ENCODE measurements at regions not wholly inside any gene's neighbourhood (a gene's known extent, or its start where the extent isn't known, plus 50 kb on each side); places are given as distances from the start of the nearest gene placed in this dataset.

DNA sequence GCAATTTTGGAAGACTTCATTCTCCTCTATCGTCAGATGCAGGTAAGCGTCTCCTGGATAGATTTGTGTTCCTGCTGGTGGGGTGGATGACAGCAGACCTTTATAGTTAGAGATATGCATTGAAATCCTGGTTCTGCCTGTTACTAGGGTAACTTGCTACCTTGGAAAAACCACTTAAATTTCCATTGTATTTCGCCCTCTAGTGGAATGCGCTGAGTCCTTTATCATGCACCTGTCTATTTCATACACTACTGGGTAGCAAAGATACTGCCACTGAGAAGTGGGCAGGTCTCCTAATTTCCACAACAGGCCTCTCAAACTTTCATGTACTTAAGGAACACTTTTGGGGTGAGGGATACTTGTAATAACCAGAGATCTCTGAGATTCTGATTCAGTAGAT, 209.5 kb upstream of the SUCLG2 start:
- DNase-seq, result peak; percentile 15

DNA sequence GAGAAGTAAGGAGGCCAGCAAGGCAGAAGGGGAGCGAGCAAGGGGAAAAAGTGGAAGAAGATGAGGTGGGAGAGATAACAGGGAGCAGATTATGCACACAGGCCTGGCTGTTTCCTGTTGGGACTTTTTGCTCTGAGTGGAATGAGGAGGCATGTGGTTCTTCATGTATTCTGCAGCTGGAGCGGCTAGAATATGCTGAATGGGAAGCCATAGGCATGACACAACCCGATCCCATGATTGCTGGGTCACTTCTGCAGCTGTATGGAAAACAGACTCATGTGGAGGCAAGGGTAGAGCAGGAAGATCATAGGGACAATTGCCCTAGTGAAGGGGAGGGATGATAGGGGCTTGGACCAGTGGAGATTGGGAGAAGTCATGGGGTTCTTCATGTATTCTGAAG, 206.0 kb upstream of the SUCLG2 start:
- no peak for DNase-seq

DNA sequence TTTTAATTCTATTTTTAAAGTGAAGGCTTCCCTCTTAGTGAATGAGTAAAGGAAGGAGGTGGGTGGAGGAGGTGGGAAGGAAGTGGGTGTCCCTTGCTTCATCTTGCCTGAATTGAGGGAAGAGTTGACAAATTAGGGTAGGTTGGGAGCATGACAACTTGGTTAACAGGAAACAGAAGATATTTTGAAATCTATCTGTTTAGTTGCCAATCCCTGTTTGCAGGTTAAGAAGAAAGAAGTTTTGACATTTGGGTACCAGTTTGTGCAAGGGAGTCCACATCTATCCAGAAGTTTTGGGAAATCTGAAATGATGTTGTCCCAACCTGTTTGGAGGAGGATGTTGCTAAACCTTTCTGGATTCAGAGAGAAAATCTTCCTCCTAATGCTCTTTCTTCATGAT, 204.1 kb upstream of the SUCLG2 start:
- no peak for DNase-seq

DNA sequence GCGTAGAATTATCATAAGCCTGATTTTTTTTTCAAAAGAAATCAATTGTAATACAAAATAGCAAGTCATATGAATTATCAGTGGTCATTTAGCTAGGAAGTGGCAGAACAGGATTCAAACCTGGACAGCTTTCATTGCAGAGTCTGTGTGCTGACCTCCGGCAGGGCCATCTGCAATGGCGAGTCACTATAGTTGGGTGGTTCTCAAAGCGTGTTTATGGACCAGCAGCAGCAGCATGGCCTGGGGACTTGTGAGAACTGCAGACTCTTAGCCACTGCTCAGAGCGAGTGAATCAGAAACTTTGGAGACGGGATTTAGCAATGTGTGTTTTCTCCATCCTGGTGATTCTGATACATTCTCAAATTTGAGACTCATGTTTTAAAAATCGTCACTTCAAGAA, 202.3 kb upstream of the SUCLG2 start:
- DNase-seq, result no peak

DNA sequence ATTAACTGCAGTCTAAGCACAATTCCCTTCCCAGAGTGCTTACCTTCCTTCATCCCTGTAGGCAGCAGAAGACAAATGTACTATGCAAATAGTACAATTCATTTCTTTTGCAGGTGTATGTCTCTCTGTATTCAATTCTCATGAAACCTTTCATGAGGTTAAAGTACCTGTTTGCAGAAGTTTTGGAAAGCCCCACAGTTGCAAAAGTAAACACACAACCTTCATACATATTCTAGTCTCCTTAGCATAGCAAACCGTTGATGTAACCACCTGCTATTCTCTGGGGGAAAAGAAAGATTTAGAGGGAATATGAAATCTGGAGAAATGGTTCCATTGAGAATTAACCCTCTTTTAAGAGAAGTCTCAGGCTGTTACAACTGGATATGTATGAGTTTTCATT, 200.3 kb upstream of the SUCLG2 start:
- DNase-seq, result no peak

DNA sequence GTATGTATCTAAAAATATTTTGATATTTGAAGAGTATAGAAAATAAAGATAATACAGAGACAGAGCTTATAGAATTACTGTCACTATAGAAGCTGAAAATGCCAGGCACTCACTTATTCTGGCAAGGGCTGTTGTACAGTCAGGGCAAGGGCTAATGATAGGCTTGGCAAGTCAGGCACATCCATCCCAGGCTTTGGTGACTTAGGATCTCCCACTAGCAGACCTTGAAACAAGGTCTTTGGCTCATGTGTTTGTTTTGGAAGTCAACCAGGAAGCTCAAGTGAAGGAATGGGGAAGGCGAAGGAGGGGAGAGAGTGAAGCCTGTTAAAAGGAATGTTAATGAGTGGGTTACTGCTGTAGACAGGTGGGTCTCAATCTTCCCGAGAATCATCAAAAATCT, 199.1 kb upstream of the SUCLG2 start:
- DNase-seq, result peak; percentile 7

DNA sequence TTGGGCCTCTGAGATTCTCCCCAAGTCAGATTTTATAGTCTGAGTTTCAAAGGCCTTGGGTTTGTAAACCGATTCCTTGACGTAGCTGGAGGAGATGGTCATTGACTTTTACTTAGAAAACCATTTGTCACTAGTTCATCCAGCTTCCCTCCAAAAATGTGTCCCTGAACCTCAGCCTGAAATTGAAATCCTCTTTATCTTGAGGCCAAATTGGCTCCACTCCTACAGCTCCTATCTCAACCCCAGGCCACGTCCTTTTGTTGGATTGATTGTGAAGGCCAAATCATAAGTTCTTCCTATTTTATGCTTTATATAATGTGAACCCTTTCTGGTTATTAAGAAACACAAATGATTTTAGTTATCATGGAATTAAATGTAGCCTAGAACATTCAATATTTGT, 193.9 kb upstream of the SUCLG2 start:
- DNase-seq, result no peak

DNA sequence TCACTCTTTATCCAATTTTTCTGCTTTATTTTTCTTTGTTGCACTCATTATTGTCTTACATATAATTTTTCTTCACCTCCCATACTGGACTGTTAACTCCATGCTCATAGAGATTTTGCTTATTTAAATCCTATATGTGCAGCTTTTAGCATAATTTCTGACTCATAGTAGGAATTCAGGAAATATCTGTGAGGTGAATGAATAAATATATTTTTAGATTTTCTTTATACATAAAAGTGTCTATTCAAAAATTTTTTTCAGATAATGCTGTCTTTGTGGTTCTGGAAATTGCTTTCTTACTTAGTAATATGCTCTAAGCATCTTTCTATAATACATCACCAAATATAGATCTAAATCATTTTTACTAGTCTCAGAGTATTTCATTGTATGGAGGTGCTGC, 191.8 kb upstream of the SUCLG2 start:
- no peak for DNase-seq

DNA sequence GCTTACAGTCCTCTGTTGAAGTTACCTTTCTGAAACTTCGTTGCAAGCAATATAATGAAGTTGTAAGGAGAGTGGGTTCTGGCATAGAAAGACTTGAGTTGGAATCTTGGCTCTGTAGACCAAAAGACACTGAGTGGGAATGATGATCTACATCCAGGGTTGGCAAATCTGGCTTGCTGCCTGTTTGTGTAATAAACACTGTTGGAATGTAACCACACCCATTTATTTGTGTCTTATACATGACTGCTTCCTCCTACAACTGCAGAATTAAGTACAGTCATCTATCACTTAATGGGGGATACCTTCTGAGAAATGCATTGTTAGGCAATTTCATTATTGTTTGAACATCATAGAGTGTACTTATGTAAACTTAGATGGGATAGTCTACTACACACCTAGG, 178.4 kb upstream of the SUCLG2 start:
- no peak for DNase-seq

DNA sequence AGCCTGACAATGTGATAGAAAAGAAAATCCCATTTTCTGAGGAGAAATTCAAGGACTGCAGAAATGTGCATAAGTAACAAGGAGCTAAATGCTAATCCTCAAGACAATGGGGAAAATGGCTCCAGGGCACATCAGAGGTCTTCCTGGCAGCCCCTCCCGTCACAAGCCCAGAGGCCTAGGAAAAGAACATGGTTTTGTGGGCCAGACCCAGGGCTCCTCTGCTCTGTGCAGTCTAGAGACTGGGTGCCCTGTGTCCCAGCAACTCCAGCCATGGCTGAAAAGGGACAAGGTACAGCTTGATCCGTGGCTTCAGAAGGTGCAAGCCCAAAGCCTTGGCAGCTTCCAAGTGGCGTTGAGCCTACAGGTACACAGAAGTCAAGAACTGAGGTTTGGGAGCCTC, 176.8 kb upstream of the SUCLG2 start:
- DNase-seq, result no peak

DNA sequence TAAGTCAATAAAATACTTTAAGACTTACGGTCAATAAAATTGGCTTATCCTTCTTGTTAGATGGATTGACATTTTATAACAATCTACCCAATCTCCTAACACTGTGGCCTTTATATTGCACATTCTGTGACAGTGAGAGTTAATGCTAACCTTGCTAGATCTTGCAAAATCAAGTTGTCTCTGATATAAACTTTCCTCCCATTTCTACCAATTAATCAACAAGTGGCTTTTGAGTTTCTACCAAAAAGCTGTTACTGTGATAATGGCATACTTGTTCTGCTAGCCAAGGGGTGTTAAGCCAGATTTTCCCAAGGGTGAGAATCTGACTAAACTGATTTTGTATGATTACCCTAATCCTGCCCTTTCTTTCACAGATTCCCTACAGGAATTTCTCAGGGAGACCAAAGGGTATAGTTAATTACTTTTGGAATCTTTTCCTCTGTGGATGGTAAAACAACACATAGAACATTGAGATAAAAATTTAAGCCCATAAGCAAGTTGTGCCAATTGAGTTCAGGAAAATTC, 174.1 kb upstream of the SUCLG2 start:
- DNase-seq, result no peak

DNA sequence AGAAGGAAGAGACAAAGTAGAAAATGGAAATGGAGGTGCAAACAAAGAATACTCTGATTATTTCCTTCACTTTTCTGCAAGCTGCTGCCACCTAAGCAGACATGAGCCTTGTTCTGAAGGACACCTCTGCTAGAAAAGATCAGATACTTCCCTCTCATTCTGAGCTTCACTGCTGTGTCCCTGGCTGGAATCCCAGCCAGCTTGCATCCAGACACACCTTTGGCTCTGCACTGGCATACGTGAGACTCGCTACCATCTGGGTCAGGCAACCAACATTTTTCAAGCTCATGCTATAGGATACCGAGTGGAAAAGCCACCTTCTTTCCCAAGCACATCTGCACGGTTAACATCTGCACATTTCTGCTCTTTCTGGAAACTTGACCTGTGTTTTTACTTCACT, 166.7 kb upstream of the SUCLG2 start:
- no peak for DNase-seq

DNA sequence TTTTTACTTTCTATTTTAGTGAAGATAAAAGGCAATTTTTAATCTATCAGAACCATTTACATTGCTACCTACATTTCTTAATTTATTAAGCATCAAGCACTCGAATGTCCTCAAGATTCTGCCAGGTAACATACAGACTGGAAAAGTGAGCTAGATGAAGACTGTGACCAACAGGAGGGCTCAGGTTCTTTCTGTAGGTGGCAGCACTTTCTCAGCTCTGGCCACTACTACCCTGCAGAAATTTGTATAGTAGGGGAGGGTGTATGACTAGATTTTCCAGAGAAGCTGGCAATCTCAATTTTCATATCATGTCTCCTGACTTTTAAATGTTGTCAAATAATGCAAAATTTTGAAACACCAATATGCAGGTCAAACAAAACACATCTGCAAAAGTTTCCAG, 165.0 kb upstream of the SUCLG2 start:
- DNase-seq, result peak; percentile 3

DNA sequence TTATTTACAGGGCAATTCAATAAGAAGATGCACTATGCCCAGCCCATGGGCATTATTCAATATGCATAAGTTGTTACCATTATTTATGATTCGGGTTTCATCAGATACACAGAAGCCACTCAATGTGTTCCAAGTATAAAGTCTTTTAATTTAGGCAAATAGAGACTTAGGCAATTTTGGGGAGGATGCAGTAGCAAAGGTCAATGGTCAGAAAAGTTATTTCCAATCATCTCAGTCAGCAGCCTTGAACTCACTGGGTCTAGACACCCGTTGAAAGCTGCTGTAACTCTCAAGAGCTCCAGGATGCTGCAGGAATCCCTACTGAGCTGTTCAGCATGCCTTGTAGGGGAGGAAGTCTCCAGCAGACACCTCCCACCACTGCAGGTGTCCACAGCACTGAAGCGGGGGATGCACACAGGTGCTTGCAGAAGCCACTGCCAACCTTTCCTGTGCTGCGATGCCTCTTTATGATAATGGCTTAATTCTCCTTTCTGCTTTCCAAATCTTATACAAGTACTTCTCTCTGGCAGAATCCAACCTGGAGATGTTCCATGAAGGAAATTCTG, 155.0 kb upstream of the SUCLG2 start:
- no peak for DNase-seq

DNA sequence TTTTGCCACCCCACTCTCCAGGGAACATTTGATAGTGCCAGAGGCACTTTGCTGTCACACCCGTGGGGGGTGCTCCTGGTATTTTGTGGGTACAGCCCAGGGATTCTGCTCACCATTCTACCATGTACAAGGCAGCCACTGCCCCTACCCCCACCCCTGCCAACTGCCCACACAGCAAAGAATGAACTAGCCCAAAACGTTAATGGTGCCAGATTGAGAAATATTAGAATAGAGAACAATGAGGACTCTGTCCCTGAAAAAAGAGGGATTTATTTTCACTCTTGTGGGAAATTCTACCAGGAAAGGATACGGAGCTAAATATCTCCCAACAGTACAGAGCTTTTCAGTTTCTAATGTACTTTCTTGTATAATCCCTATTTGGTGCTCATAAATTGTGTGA, 154.5 kb upstream of the SUCLG2 start:
- no peak for DNase-seq

DNA sequence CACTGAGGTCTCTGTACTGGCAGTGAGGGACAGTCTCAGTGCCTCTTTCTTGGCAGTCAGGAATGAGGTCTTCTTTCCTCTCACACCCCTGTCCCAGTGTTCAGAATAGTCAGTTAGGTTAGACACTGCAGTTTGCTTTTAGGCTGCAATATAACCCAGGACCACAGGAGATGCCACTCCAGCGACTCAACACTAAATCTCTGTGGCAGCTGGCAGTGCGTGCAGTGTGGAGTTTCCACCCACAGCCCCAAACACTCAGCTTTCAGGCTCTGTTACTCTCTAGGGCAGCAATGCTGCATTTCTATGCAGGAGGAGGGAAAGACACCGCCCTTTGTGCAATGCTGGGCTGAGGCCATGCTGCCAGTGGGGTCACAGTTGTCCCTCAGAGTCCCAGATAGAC, 150.2 kb upstream of the SUCLG2 start:
- no peak for DNase-seq

DNA sequence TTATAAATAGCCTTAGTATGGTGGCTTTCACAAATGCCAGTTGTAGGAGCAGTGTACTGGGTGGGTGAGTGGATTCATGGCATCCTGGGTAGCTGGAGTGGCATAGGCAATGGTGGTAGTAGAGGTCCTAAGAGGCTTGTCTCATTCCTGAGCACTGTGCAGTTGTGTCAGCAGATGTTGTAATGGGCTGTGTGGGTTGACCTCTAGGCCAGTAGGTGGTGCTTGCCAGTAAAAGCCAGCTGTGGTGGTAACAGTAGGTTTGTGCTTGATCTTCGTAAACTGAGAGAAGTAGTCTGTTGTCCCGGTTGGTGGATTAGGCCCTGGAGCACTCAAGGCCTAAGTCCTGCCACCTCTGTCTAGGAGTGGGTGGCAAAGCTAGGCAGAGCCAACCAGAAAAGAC, 149.7 kb upstream of the SUCLG2 start:
- DNase-seq, result no peak

DNA sequence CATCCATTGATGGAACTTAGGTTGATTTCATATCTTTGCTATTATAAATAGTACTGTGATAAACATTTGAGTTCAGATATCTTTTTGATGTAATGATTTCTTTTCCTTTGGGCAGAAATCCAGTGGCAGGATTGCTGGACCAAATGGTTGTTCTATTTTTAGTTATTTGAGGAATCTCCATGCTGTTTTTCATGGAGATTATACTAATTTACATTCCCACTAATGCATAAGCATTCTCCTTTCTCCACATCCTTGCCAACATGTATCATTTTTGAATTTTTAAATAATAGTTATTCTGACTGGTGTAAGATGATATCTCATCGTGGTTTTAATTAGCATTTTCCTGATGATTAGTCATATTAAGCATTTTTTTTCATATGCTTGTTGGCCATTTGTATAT, 144.0 kb upstream of the SUCLG2 start:
- no peak for DNase-seq

DNA sequence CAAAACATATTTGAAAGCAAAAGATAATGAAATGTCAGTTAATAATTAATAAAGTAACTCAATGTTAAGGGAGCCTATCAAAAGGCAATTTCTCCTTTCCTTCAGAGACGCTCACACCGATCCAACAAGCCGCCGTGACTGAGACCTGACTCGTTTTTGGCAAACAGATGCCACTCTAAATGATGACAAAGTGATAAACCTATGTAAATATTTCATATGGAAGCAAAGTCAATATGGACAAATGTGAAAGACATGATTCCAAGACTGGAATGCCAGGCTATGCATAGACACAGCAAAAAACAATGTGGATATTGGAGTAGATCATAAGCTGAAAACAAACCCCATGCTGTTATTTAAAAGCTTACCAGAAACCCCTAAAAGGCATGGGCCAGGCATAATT, 137.2 kb upstream of the SUCLG2 start:
- no peak for DNase-seq

DNA sequence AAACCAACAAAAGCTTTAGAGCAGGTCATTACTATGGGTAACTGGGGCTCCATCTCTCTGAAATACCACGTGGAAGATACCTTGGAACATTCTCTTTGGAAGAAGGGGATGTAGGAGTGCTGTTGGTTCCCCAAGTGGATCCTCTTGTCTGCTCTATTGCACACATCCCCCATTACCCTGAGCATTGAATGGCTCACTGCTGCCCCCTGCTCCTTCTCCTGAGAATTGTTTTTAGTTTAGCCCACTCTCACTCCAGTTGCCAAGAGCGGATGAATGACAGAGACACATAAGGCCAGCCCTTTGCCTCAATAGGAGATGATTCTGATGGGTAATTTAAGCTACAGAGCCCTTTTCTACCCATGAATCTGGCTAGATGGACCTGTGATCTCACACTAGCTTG, 135.6 kb upstream of the SUCLG2 start:
- DNase-seq, result no peak

DNA sequence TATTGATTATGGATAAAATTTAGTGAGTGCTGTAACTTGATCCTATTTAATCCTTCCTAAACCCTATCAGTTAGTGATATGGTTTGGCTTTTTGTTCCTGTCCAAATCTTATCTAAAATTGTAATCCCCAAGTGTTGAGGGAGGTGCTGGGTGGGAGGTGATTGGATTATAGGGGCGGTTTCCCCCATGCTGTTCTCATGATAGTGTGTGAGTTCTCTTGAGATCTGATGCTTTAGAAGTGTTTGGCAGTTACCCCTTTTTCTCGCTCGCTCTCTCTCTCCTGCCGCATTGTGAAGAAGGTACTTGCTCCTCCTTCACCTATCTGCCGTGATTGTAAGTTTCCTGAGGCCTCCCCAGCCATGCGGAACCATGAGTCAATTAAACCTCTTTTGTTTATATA, 134.0 kb upstream of the SUCLG2 start:
- no peak for DNase-seq

DNA sequence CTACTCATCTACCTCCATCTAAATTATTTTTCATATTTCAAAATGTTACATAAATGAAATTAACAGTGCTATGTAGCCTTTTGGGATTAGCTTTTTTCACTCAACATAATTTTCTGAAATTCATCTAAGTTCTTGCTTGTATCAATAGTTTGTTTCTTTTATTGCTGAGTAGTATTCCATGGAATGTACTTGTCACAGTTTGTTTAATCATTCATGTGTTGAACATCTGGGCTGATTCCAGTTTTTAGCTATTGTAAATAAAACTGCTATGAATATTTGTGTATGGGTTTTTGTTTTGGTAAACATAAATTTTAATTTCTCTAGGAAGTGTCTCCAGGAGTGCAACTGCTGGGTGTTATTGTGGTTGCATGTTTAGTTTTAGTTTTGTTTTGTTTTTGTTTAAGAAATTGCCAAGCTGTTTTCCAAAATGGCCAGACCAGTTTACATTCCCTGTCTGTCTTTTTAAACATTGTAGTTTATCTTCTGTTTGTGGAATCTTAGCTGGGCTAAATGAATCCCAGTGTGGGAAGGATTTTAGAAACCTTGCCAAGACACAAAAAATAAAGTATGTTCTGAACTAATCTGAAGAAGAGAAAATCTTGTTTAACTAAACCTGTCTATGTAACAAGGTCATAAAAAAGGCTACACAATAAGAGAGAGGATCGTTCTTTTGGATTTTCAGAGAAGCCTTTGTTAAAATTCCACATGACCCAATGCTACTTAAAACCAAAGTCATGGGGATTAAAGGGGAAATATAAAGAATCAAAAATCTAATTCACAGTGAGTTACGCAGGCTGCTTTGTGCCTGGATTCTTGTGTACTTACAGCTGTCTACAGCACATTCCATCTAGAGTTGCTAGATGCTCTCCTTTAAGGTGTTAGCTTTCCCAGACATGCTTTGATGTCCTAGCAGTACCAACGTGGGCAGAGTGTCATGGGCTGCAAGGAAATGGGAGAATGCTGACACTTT, 129.2 kb upstream of the SUCLG2 start:
- DNase-seq, result no peak

DNA sequence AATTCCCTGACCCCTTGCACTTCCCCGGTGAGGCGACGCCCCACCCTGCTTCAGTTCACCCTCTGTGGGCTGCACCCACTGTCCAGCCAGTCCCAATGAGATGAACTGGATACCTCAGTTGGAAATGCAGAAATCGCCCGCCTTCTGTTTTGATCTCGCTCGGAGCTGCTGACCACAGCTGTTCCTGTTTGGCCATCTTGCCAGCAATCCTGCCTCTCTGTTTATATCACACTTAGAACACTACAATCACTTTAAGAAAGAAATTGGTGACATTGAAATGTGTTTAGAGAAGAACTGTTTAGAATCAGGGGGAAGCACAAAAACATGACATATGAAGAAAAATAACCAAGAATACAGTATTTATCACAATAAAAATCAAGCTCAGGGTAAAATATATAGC, 127.5 kb upstream of the SUCLG2 start:
- no peak for DNase-seq

DNA sequence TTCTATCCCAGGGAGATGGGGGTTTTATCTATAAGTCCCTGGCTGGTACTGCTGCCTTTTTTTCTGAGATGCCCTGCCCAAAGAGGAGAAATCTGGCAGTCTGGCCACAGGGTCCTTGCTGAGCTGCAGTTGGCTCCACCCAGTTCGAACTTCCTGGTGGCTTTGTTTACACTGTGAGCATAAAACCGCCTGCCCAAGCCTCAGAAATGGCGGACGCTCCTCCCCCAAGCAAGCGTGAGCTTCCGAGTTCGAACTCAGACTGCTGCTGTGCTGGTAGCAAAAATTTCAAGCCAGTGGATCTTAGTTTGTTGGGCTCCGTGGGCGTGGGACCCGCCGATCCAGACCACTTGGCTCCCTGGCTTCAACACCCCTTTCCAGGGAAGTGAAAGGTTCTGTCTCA, 126.8 kb upstream of the SUCLG2 start:
- DNase-seq, result no peak

DNA sequence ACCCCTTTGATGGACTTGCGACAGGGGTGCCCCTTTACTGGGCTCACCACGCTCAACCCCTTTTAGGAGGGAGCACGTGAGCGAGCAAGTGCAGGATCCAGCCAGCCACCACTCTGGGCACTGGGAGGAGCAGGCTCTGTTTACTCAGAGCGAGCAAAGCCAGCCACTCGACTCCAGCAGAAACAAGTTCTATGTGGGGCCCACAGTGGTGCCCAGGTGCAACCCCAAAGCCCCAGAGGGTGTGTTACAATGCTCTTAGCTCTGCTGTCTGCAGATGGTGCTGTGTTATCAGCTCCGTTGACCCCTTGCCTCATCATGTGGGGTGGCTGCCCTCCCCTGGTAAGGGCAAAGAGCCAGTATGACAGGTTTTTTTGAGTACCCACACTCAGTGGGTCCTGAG, 120.3 kb upstream of the SUCLG2 start:
- DNase-seq, result no peak
